CD14-positive monocyte (primary cell): ENCODE measurements at regions not wholly inside any gene's neighbourhood (a gene's known extent, or its start where the extent isn't known, plus 50 kb on each side); places are given as distances from the start of the nearest gene placed in this dataset.

Experiments used
- DNase-seq, 3 donors: peaks; one replicate each; pipeline ENCODE4 v3.0.0-alpha.2; 2011 to 2022
- H2AFZ ChIP-seq: 2 replicates; pipeline ENCODE4 v1.6.0; 2012; ENCODE audit warnings: mild to moderate bottlenecking, low read depth, low read length, inconsistent platforms; ENCODE audit not compliant: insufficient read depth, poor library complexity, severe bottlenecking
- H3K27ac ChIP-seq, 2 donors: 1 replicate in 1 of 2; 2 replicates in 1 of 2; pipeline ENCODE4 v1.5.1; 2012 to 2013; ENCODE audit warnings: low read length in 2 of 2, control low read depth in 1 of 2, inconsistent platforms in 1 of 2, low read depth in 1 of 2, mild to moderate bottlenecking in 1 of 2
- H3K27me3 ChIP-seq, 2 donors: one replicate each; pipeline versions ENCODE4 v1.6.0 to v1.6.1; 2011 to 2013; ENCODE audit warnings: low read length in 2 of 2; ENCODE audit not compliant: control insufficient read depth in 2 of 2, insufficient read depth in 2 of 2
- H3K36me3 ChIP-seq, 2 donors: replicated peaks in 1 of 2; 1 replicate in 1 of 2; 2 replicates in 1 of 2; pipeline versions ENCODE4 v1.5.1 to v1.6.1; 2012 to 2013; ENCODE audit warnings: low read length in 2 of 2, control low read depth in 1 of 2, inconsistent platforms in 1 of 2, mild to moderate bottlenecking in 1 of 2; ENCODE audit not compliant: insufficient read depth in 2 of 2, control insufficient read depth in 1 of 2
- H3K4me1 ChIP-seq, 2 donors: 1 replicate in 1 of 2; 2 replicates in 1 of 2; pipeline versions ENCODE4 v1.5.1 to v1.6.1; 2012 to 2013; ENCODE audit warnings: low read length in 2 of 2, control low read depth in 1 of 2, inconsistent platforms in 1 of 2, mild to moderate bottlenecking in 1 of 2, moderate library complexity in 1 of 2; ENCODE audit not compliant: insufficient read depth in 2 of 2, control insufficient read depth in 1 of 2
- H3K4me2 ChIP-seq: replicated peaks from 2 replicates; pipeline ENCODE3; 2012; ENCODE audit warnings: low read length, moderate library complexity, mild to moderate bottlenecking; ENCODE audit not compliant: poor library complexity, severe bottlenecking; ENCODE audit errors: extremely low read depth
- H3K4me3 ChIP-seq, 3 experiments: fragments of 200-600 bp in 1 of 3; sonication (generic) in 1 of 3; replicated peaks in 1 of 3; 1 replicate in 2 of 3; 2 replicates in 1 of 3; pipeline ENCODE4 v1.5.1; 2011 to 2013; ENCODE audit warnings: low read length in 3 of 3, mild to moderate bottlenecking in 3 of 3, control low read depth in 2 of 3, low read depth in 2 of 3, inconsistent platforms in 1 of 3, moderate library complexity in 1 of 3
- H3K79me2 ChIP-seq: 2 replicates; pipeline ENCODE4 v1.6.0; 2012; ENCODE audit warnings: mild to moderate bottlenecking, control low read depth, inconsistent platforms, low read length, moderate library complexity; ENCODE audit not compliant: insufficient read depth
- H3K9ac ChIP-seq: 2 replicates; pipeline ENCODE4 v1.6.0; 2017; ENCODE audit warnings: low read length, mild to moderate bottlenecking; ENCODE audit not compliant: insufficient read depth, poor library complexity, severe bottlenecking
- H3K9me3 ChIP-seq, 2 donors: replicated peaks in 1 of 2; 1 replicate in 1 of 2; 2 replicates in 1 of 2; pipeline versions ENCODE4 v1.5.1 to v1.6.1; 2012 to 2013; ENCODE audit warnings: low read length in 2 of 2, control low read depth in 1 of 2; ENCODE audit not compliant: control insufficient read depth in 1 of 2, insufficient read depth in 1 of 2
- H4K20me1 ChIP-seq: 2 replicates; pipeline ENCODE4 v1.6.0; 2012; ENCODE audit warnings: mild to moderate bottlenecking, low read length, control low read depth, moderate library complexity; ENCODE audit not compliant: insufficient read depth
- H3K27ac Mint-ChIP-seq, 7 donors: one replicate each; pipeline ENCODE4 v1.8.0; 2020; ENCODE audit warnings: mild to moderate bottlenecking in 7 of 7, mixed read lengths in 7 of 7, moderate library complexity in 6 of 7, inconsistent platforms in 2 of 7
- H3K27me3 Mint-ChIP-seq, 3 donors: one replicate each; pipeline ENCODE4 v1.8.0; 2021 to 2022; ENCODE audit warnings: low read depth in 3 of 3, mild to moderate bottlenecking in 3 of 3, mixed read lengths in 3 of 3, moderate library complexity in 3 of 3, inconsistent platforms in 1 of 3
- H3K36me3 Mint-ChIP-seq, 2 donors: one replicate each; pipeline ENCODE4 v1.8.0; 2020; ENCODE audit warnings: mixed read lengths in 2 of 2, inconsistent platforms in 1 of 2, mild to moderate bottlenecking in 1 of 2
- H3K4me1 Mint-ChIP-seq: one replicate; pipeline ENCODE4 v1.8.0; 2020; ENCODE audit warnings: mild to moderate bottlenecking, mixed read lengths
- H3K4me3 Mint-ChIP-seq, 2 donors: one replicate each; pipeline ENCODE4 v1.8.0; 2020; ENCODE audit warnings: mild to moderate bottlenecking in 2 of 2, mixed read lengths in 2 of 2, moderate library complexity in 1 of 2
- H3K9me3 Mint-ChIP-seq, 7 donors: one replicate each; pipeline ENCODE4 v1.8.0; 2020 to 2022; ENCODE audit warnings: mixed read lengths in 7 of 7, mild to moderate bottlenecking in 6 of 7, moderate library complexity in 6 of 7, inconsistent platforms in 2 of 7
- WGBS: methylation state at CpG from one replicate; pipeline ENCODE4 v1.1.5; 2013; ENCODE audit warnings: missing lambda C conversion rate; ENCODE audit not compliant: insufficient coverage; 5-methylcytosine and 5-hydroxymethylcytosine counted together
- intact Hi-C, 2 donors: fragments of 100-400 bp; cut with micrococcal nuclease; formaldehyde crosslinking; loops; one replicate each; pipeline versions ENCODE4 v1.15.0 to v1.15.1; 2023
- TF ChIP-seq, protein P1 (sequence below): fragments of 200-600 bp; IDR thresholded peaks from one replicate; pipeline ENCODE4 v1.8.0; 2022; ENCODE audit warnings: antibody characterized with exemption, mild to moderate bottlenecking

DNA sequence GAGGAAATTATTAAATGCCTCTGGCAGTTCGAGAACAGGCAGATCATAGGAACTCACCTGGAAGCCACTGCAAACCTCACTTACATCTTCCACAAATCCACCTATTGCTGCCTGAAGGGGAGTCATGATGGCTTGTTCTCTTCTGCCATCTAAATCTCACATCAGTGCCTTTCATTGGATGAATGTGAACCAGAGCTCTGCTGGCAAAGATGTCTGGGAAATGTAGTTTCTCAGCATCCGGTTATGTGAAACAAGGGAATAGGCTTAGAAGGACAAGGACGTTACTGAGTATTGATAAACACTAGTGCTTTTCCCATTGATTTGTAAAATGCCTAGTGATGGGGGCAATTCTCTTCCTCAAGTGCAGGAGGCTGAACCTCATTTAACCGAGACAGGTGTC is 483.3 kb downstream of the ARHGEF28 start:
- Histone ChIP-seq H3K4me2 (no peak overlapping the region), H3K4me3 (no peak overlapping the region), H3K27ac (no peak overlapping the region), H3K79me2 (no peaks in the 10 kb centered on the region), H3K36me3 (no peaks in the 10 kb centered on the region), H3K4me1 (no peaks in the 10 kb centered on the region), H2AFZ (no peak overlapping the region), H3K9ac (no peak overlapping the region), H4K20me1 (no peaks in the 10 kb centered on the region), H3K9me3 (no peaks in the 10 kb centered on the region), H3K27me3 (no peaks in the 10 kb centered on the region)
- whole genome bisulfite sequencing, result 90% methylated on average over 2 of the region's 4 CpGs
- Mint-ChIP-seq H3K27me3 (peaks cover 1 to 2% (median 2%) of the 10 kb centered on the region in 3 donors), H3K4me3 (no peak overlapping the region), H3K4me1 (no peaks in the 10 kb centered on the region), H3K36me3 (no peaks in the 10 kb centered on the region), H3K27ac (no peak overlapping the region), H3K9me3 (peaks cover 0 to 1% (median 0%) of the 10 kb centered on the region in 7 donors)
- no peak for DNase-seq
- TF ChIP-seq, protein P1, sequence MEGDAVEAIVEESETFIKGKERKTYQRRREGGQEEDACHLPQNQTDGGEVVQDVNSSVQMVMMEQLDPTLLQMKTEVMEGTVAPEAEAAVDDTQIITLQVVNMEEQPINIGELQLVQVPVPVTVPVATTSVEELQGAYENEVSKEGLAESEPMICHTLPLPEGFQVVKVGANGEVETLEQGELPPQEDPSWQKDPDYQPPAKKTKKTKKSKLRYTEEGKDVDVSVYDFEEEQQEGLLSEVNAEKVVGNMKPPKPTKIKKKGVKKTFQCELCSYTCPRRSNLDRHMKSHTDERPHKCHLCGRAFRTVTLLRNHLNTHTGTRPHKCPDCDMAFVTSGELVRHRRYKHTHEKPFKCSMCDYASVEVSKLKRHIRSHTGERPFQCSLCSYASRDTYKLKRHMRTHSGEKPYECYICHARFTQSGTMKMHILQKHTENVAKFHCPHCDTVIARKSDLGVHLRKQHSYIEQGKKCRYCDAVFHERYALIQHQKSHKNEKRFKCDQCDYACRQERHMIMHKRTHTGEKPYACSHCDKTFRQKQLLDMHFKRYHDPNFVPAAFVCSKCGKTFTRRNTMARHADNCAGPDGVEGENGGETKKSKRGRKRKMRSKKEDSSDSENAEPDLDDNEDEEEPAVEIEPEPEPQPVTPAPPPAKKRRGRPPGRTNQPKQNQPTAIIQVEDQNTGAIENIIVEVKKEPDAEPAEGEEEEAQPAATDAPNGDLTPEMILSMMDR, result no peak
- intact Hi-C loops, result no loop called here

DNA sequence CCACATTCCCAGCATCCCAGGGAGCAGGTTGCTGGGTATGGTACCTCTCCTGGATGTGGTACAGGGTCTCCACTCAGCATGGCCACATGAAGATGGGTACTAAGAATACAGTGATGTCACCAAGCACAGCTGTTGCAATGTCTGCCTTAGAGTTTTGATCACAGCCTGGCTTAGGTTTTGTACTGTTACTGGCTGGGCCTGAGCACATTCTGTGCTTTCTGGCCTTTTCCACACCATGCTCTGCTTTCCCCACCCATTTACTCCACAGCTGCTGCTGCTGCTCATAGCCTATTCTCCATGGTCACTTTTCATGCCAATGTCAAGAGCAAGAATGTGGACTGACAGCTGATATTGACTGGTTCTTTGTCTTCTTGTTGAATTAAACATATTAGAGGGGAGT is 481.9 kb downstream of the ARHGEF28 start:
- Histone ChIP-seq H3K27me3 (no peaks in the 10 kb centered on the region), H4K20me1 (no peaks in the 10 kb centered on the region), H3K4me2 (no peak overlapping the region), H3K27ac (no peak overlapping the region), H3K36me3 (no peaks in the 10 kb centered on the region), H3K4me3 (no peak overlapping the region), H3K79me2 (no peaks in the 10 kb centered on the region), H3K9me3 (no peaks in the 10 kb centered on the region), H3K9ac (no peak overlapping the region), H2AFZ (no peak overlapping the region), H3K4me1 (no peaks in the 10 kb centered on the region)
- Mint-ChIP-seq H3K9me3 (peaks cover 0 to 2% (median 0%) of the 10 kb centered on the region in 7 donors), H3K36me3 (no peaks in the 10 kb centered on the region), H3K4me3 (no peak overlapping the region), H3K27me3 (peaks cover 1 to 2% (median 2%) of the 10 kb centered on the region in 3 donors), H3K4me1 (peaks cover 4% of the 10 kb centered on the region), H3K27ac (no peak overlapping the region)
- DNase-seq, result no peak
- intact Hi-C loops, result no loop called here
- TF ChIP-seq, protein P1, result no peak
